Keratinocyte (primary cell): ENCODE measurements at regions not wholly inside any gene's neighbourhood (a gene's known extent, or its start where the extent isn't known, plus 50 kb on each side); places are given as distances from the start of the nearest gene placed in this dataset.

Experiments
- DNase-seq: peaks from one replicate; pipeline ENCODE4 v3.0.0-alpha.2; 2011; ENCODE audit warnings: low read depth, missing footprints, low spot score
- FAIRE-seq: peaks from 2 replicates; lab custom pipeline; 2011; peaks lifted over from hg19 to GRCh38; lab: Jason Lieb, UNC
- H2AFZ ChIP-seq: 2 replicates; pipeline ENCODE4 v1.6.0; 2012; ENCODE audit warnings: low read length, control low read depth, inconsistent platforms; ENCODE audit not compliant: control insufficient read depth
- H3K27ac ChIP-seq: 2 replicates; pipeline ENCODE4 v1.5.1; 2011; ENCODE audit warnings: low read length; ENCODE audit not compliant: control insufficient read depth, insufficient read depth
- H3K27me3 ChIP-seq: 3 replicates; pipeline ENCODE4 v1.6.0; 2011; ENCODE audit warnings: low read length; ENCODE audit not compliant: control insufficient read depth, insufficient read depth; ENCODE audit errors: extremely low read depth
- H3K36me3 ChIP-seq, 2 experiments: 2 replicates in 1 of 2; 3 replicates in 1 of 2; pipeline ENCODE4 v1.5.1; 2011; ENCODE audit warnings: low read length in 2 of 2, mild to moderate bottlenecking in 1 of 2; ENCODE audit not compliant: control insufficient read depth in 2 of 2, insufficient read depth in 2 of 2; ENCODE audit errors: extremely low read depth in 1 of 2
- H3K4me1 ChIP-seq: 3 replicates; pipeline ENCODE4 v1.5.1; 2011; ENCODE audit warnings: low read length; ENCODE audit not compliant: control insufficient read depth, insufficient read depth; ENCODE audit errors: extremely low read depth
- H3K4me2 ChIP-seq: 3 replicates; pipeline ENCODE4 v1.6.0; 2011; ENCODE audit warnings: low read depth, low read length; ENCODE audit not compliant: control insufficient read depth, insufficient read depth; ENCODE audit errors: extremely low read depth
- H3K4me3 ChIP-seq, 3 experiments: fragments of 200-600 bp in 1 of 3; sonication (generic) in 1 of 3; 2 replicates in 2 of 3; 3 replicates in 1 of 3; pipeline ENCODE4 v1.5.1; 2011 to 2016; ENCODE audit warnings: low read length in 3 of 3, mild to moderate bottlenecking in 3 of 3, control low read depth in 2 of 3, inconsistent platforms in 1 of 3, low read depth in 1 of 3, mixed read lengths in 1 of 3, mixed run types in 1 of 3, moderate library complexity in 1 of 3; ENCODE audit not compliant: control insufficient read depth in 2 of 3, insufficient read depth in 2 of 3; ENCODE audit errors: extremely low read depth in 1 of 3
- H3K79me2 ChIP-seq: 2 replicates; pipeline ENCODE4 v1.6.0; 2012; ENCODE audit warnings: low read length; ENCODE audit not compliant: control insufficient read depth, insufficient read depth
- H3K9ac ChIP-seq: 3 replicates; pipeline ENCODE4 v1.6.0; 2011; ENCODE audit warnings: low read length; ENCODE audit not compliant: control insufficient read depth, insufficient read depth; ENCODE audit errors: extremely low read depth
- H3K9me1 ChIP-seq: 3 replicates; pipeline ENCODE4 v1.6.0; 2011; ENCODE audit warnings: low read length; ENCODE audit not compliant: control insufficient read depth, insufficient read depth; ENCODE audit errors: extremely low read depth
- H3K9me3 ChIP-seq: 2 replicates; pipeline ENCODE4 v1.5.1; 2012; ENCODE audit warnings: low read depth, low read length; ENCODE audit not compliant: control insufficient read depth
- H4K20me1 ChIP-seq: 3 replicates; pipeline ENCODE4 v1.6.0; 2011; ENCODE audit warnings: low read length; ENCODE audit not compliant: control insufficient read depth, insufficient read depth; ENCODE audit errors: extremely low read depth
- EZH2 ChIP-seq: IDR thresholded peaks from one replicate; pipeline ENCODE4 v1.6.1; 2012; ENCODE audit warnings: inconsistent platforms, mild to moderate bottlenecking, low read length, moderate library complexity
- dilution Hi-C: fragments of 300-500 bp; cut with MboI; formaldehyde crosslinking; loops from one replicate; pipeline ENCODE4 v1.7.0; 2020; ENCODE audit warnings: low sequenced_read_pairs; ENCODE audit not compliant: extremely low pct_ligation_motif_present
- TF ChIP-seq, protein P1 (sequence below), 3 experiments: IDR thresholded peaks in 1 of 3; conservative IDR thresholded peaks in 1 of 3; optimal IDR thresholded peaks in 1 of 3; 2 replicates in 2 of 3; 3 replicates in 1 of 3; pipeline versions ENCODE3 to v1.5.1; 2011; ENCODE audit warnings: low read length in 3 of 3, mild to moderate bottlenecking in 3 of 3, moderate library complexity in 2 of 3, control low read depth in 1 of 3, inconsistent platforms in 1 of 3; ENCODE audit not compliant: insufficient read depth in 2 of 3; ENCODE audit errors: extremely low read depth in 1 of 3

DNA sequence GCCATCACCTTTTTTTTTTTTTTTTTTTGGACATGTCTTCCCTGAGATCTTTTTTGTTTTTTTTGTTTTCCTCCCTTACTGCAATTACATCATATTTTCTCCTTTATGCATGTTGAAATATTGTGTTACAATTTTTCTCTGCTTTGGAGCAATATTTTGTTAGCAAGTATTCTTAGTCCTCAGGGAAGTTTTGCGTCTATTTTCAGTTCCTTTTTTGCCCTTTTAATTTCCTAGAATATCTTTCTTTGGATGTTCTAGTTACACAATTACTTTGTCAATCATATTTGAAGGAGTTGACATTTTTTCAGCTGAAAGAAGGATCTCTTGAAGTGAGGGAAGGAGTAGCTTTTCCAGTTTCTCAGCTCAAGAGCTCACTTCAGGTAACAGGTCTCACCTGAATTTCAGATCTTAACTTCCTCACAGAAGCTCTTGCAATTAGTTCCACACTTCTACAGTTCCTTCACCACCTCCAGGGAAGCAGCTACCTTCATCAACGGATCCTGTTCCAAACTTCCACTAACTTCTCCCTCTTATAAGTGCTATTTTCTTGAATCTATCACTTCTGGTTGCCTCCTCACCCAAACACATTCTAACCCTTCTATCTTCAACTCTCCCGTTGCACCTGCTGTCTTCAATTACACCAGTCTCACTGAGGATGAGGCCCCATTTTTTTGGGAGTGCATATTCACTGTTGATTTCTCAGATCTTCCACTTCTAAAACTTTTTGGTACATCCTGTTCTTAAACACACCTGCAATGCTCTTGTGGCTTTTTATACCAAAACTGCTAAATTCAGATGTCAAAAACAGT is 57.8 kb upstream of the CPOX start:
- dilution Hi-C loops, result no loop called here
- no peak for FAIRE-seq
- H3K9me1 ChIP-seq, result no peaks in the 10 kb centered on the region

DNA sequence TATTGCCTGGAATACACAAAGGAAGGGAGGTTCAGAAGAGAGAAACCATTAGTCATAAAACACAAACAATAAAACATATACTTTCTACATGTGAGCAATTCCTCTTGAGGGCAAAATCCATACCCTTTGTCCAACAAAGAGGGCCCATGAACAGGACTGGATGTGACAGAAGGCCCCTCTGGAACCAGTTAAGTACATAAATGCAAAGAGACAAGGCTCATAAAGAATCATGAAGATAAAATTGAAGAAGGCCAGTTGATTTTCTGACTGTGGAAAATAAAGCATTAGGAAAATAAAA is 58.3 kb upstream of the CPOX start:
- Histone ChIP-seq H3K9ac (no peak overlapping the region), H4K20me1 (no peaks in the 10 kb centered on the region), H3K4me3 (no peak overlapping the region), H3K9me1 (no peaks in the 10 kb centered on the region), H3K4me2 (no peak overlapping the region), H3K36me3 (no peaks in the 10 kb centered on the region), H2AFZ (no peak overlapping the region), H3K27me3 (no peaks in the 10 kb centered on the region), H3K27ac (no peak overlapping the region), H3K4me1 (no peaks in the 10 kb centered on the region), H3K79me2 (no peaks in the 10 kb centered on the region), H3K9me3 (no peaks in the 10 kb centered on the region)
- DNase-seq, result no peak
- TF ChIP-seq, protein P1, sequence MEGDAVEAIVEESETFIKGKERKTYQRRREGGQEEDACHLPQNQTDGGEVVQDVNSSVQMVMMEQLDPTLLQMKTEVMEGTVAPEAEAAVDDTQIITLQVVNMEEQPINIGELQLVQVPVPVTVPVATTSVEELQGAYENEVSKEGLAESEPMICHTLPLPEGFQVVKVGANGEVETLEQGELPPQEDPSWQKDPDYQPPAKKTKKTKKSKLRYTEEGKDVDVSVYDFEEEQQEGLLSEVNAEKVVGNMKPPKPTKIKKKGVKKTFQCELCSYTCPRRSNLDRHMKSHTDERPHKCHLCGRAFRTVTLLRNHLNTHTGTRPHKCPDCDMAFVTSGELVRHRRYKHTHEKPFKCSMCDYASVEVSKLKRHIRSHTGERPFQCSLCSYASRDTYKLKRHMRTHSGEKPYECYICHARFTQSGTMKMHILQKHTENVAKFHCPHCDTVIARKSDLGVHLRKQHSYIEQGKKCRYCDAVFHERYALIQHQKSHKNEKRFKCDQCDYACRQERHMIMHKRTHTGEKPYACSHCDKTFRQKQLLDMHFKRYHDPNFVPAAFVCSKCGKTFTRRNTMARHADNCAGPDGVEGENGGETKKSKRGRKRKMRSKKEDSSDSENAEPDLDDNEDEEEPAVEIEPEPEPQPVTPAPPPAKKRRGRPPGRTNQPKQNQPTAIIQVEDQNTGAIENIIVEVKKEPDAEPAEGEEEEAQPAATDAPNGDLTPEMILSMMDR (optimal IDR thresholded peaks at IDR 0.05 in 1 of 3, IDR thresholded peaks at IDR 0.05 in 1 of 3, conservative IDR thresholded peaks at IDR 0.05 in 1 of 3; ENCODE audit: extremely low read depth in 1 of 3, insufficient read depth in 2 of 3, low read length in 3 of 3), result no peak
- no peak for TF ChIP-seq EZH2
- dilution Hi-C loops, result no loop called here
- FAIRE-seq, result no peak

More for the DNA sequence above, 57.8 kb upstream of the CPOX start:
- no peaks in the 10 kb centered on the region for H3K27me3 ChIP-seq
- H3K79me2 ChIP-seq, result no peaks in the 10 kb centered on the region
- H2AFZ ChIP-seq, result no peak overlapping the region
- no peaks in the 10 kb centered on the region for H3K4me1 ChIP-seq
- H3K4me3 ChIP-seq, result no peak overlapping the region
- H4K20me1 ChIP-seq, result no peaks in the 10 kb centered on the region
- H3K27ac ChIP-seq, result no peak overlapping the region
- DNase-seq, result no peak
- TF ChIP-seq EZH2, result no peak
- TF ChIP-seq, protein P1 (optimal IDR thresholded peaks at IDR 0.05 in 1 of 3, IDR thresholded peaks at IDR 0.05 in 1 of 3, conservative IDR thresholded peaks at IDR 0.05 in 1 of 3; ENCODE audit: extremely low read depth in 1 of 3, insufficient read depth in 2 of 3, low read length in 3 of 3), result no peak
- no peak overlapping the region for H3K4me2 ChIP-seq
- H3K9me3 ChIP-seq, result no peaks in the 10 kb centered on the region
- H3K36me3 ChIP-seq, result no peaks in the 10 kb centered on the region
- no peak overlapping the region for H3K9ac ChIP-seq
